ENCODE measurements at regions not wholly inside any gene's neighbourhood (a gene's known extent, or its start where the extent isn't known, plus 50 kb on each side); places are given as distances from the start of the nearest gene placed in this dataset.

- ATAC-seq (ENCODE audit: low FRiP score) (no peak), DNase-seq (no peak)
- no peak overlapping the region for H3K4me3 ChIP-seq (ENCODE audit: low read length in 2 of 2)
- H3K36me3 ChIP-seq (ENCODE audit: control insufficient read depth in 1 of 2, insufficient read depth in 2 of 2, low read length in 1 of 2) = no peaks in the 10 kb centered on the region
- H3K27me3 ChIP-seq (ENCODE audit: control insufficient read depth in 1 of 2, insufficient read depth in 2 of 2, low read length in 1 of 2) = no peaks in the 10 kb centered on the region
- peaks cover 0 to 2% of the 10 kb centered on the region in 2 donors for H3K4me1 ChIP-seq (ENCODE audit: control insufficient read depth in 1 of 2, insufficient read depth in 2 of 2, low read length in 2 of 2)
- H3K9me3 ChIP-seq (ENCODE audit: control insufficient read depth, low read length) = peaks cover 1% of the 10 kb centered on the region
- intact Hi-C loops (cut with DNase I) = no loop called here
- WGBS, 2 donors = 14 to 28% methylated on average over 1 of the region's 1 CpG
- H3K27ac ChIP-seq (ENCODE audit: low read depth in 1 of 2, low read length in 2 of 2) = no peak overlapping the region
These were observed 199.6 kb upstream of the SEMA6D start for GRCh38 chr15:47517737-47518136.

GRCh38 chr15:47523681-47524475, 193.4 kb upstream of the SEMA6D start:
- ATAC-seq (ENCODE audit: low FRiP score) (no peak), DNase-seq (no peak)
- Histone ChIP-seq H3K9me3 (ENCODE audit: control insufficient read depth, low read length) (no peaks in the 10 kb centered on the region), H3K4me1 (ENCODE audit: control insufficient read depth in 1 of 2, insufficient read depth in 2 of 2, low read length in 2 of 2) (no peaks in the 10 kb centered on the region), H3K4me3 (ENCODE audit: low read length in 2 of 2) (no peak overlapping the region), H3K36me3 (ENCODE audit: control insufficient read depth in 1 of 2, insufficient read depth in 2 of 2, low read length in 1 of 2) (no peaks in the 10 kb centered on the region), H3K27me3 (ENCODE audit: control insufficient read depth in 1 of 2, insufficient read depth in 2 of 2, low read length in 1 of 2) (no peaks in the 10 kb centered on the region), H3K27ac (ENCODE audit: low read depth in 1 of 2, low read length in 2 of 2) (no peak overlapping the region)
- intact Hi-C loops (cut with DNase I) = no loop called here
- WGBS, 2 donors = 61 to 69% methylated on average over 12 of the region's 12 CpGs

GRCh38 chr15:47529241-47529640, 188.1 kb upstream of the SEMA6D start:
- Histone ChIP-seq H3K4me1 (ENCODE audit: control insufficient read depth in 1 of 2, insufficient read depth in 2 of 2, low read length in 2 of 2) (no peaks in the 10 kb centered on the region), H3K4me3 (ENCODE audit: low read length in 2 of 2) (no peak overlapping the region), H3K27me3 (ENCODE audit: control insufficient read depth in 1 of 2, insufficient read depth in 2 of 2, low read length in 1 of 2) (no peaks in the 10 kb centered on the region), H3K36me3 (ENCODE audit: control insufficient read depth in 1 of 2, insufficient read depth in 2 of 2, low read length in 1 of 2) (no peaks in the 10 kb centered on the region), H3K9me3 (ENCODE audit: control insufficient read depth, low read length) (peaks cover 2% of the 10 kb centered on the region), H3K27ac (ENCODE audit: low read depth in 1 of 2, low read length in 2 of 2) (no peak overlapping the region)
- 95 to 97% methylated on average over 1 of the region's 1 CpG for WGBS, 2 donors
- no peak for DNase-seq
- ATAC-seq (ENCODE audit: low FRiP score) = no peak
- intact Hi-C loops (cut with DNase I) = no loop called here

- intact Hi-C loops (cut with DNase I) = no loop called here
- Histone ChIP-seq H3K4me1 (ENCODE audit: control insufficient read depth in 1 of 2, insufficient read depth in 2 of 2, low read length in 2 of 2) (no peaks in the 10 kb centered on the region), H3K27me3 (ENCODE audit: control insufficient read depth in 1 of 2, insufficient read depth in 2 of 2, low read length in 1 of 2) (no peaks in the 10 kb centered on the region), H3K27ac (ENCODE audit: low read depth in 1 of 2, low read length in 2 of 2) (no peak overlapping the region), H3K36me3 (ENCODE audit: control insufficient read depth in 1 of 2, insufficient read depth in 2 of 2, low read length in 1 of 2) (no peaks in the 10 kb centered on the region), H3K4me3 (ENCODE audit: low read length in 2 of 2) (no peak overlapping the region), H3K9me3 (ENCODE audit: control insufficient read depth, low read length) (peaks cover 2% of the 10 kb centered on the region)
- no peak for DNase-seq
- no peak for ATAC-seq (ENCODE audit: low FRiP score)
- WGBS, 2 donors = 97 to 100% methylated on average over 2 of the region's 2 CpGs
These were observed 182.6 kb upstream of the SEMA6D start for GRCh38 chr15:47534673-47535072.

- DNase-seq (no peak), ATAC-seq (ENCODE audit: low FRiP score) (no peak)
- intact Hi-C loops (cut with DNase I) = no loop called here
- Histone ChIP-seq H3K4me3 (ENCODE audit: low read length in 2 of 2) (no peak overlapping the region), H3K27ac (ENCODE audit: low read depth in 1 of 2, low read length in 2 of 2) (no peak overlapping the region), H3K36me3 (ENCODE audit: control insufficient read depth in 1 of 2, insufficient read depth in 2 of 2, low read length in 1 of 2) (no peaks in the 10 kb centered on the region), H3K27me3 (ENCODE audit: control insufficient read depth in 1 of 2, insufficient read depth in 2 of 2, low read length in 1 of 2) (no peaks in the 10 kb centered on the region), H3K9me3 (ENCODE audit: control insufficient read depth, low read length) (peaks cover 1% of the 10 kb centered on the region), H3K4me1 (ENCODE audit: control insufficient read depth in 1 of 2, insufficient read depth in 2 of 2, low read length in 2 of 2) (no peaks in the 10 kb centered on the region)
- WGBS, 2 donors = 3 to 11% methylated on average over 2 of the region's 2 CpGs
These were observed 175.7 kb upstream of the SEMA6D start for GRCh38 chr15:47541562-47541961.

GRCh38 chr15:47542312-47542989, 174.9 kb upstream of the SEMA6D start:
- no peak overlapping the region for H3K27ac ChIP-seq (ENCODE audit: low read depth in 1 of 2, low read length in 2 of 2)
- intact Hi-C loops (cut with DNase I) = no loop called here
- H3K4me3 ChIP-seq (ENCODE audit: low read length in 2 of 2) = no peak overlapping the region
- peaks cover 1% of the 10 kb centered on the region for H3K9me3 ChIP-seq (ENCODE audit: control insufficient read depth, low read length)
- DNase-seq (no peak), ATAC-seq (ENCODE audit: low FRiP score) (no peak)
- H3K4me1 ChIP-seq (ENCODE audit: control insufficient read depth in 1 of 2, insufficient read depth in 2 of 2, low read length in 2 of 2) = no peaks in the 10 kb centered on the region
- no peaks in the 10 kb centered on the region for H3K36me3 ChIP-seq (ENCODE audit: control insufficient read depth in 1 of 2, insufficient read depth in 2 of 2, low read length in 1 of 2)
- WGBS, 2 donors = 60 to 66% methylated on average over 2 of the region's 2 CpGs
- no peaks in the 10 kb centered on the region for H3K27me3 ChIP-seq (ENCODE audit: control insufficient read depth in 1 of 2, insufficient read depth in 2 of 2, low read length in 1 of 2)

GRCh38 chr15:47548231-47548630, 169.1 kb upstream of the SEMA6D start:
- DNase-seq = no peak
- no peaks in the 10 kb centered on the region for H3K27me3 ChIP-seq (ENCODE audit: control insufficient read depth in 1 of 2, insufficient read depth in 2 of 2, low read length in 1 of 2)
- no peaks in the 10 kb centered on the region for H3K36me3 ChIP-seq (ENCODE audit: control insufficient read depth in 1 of 2, insufficient read depth in 2 of 2, low read length in 1 of 2)
- no peak overlapping the region for H3K27ac ChIP-seq (ENCODE audit: low read depth in 1 of 2, low read length in 2 of 2)
- intact Hi-C loops (cut with DNase I) = no loop called here
- 13 to 14% methylated on average over 1 of the region's 1 CpG for WGBS, 2 donors
- no peaks in the 10 kb centered on the region for H3K9me3 ChIP-seq (ENCODE audit: control insufficient read depth, low read length)
- no peak overlapping the region for H3K4me3 ChIP-seq (ENCODE audit: low read length in 2 of 2)
- H3K4me1 ChIP-seq (ENCODE audit: control insufficient read depth in 1 of 2, insufficient read depth in 2 of 2, low read length in 2 of 2) = no peaks in the 10 kb centered on the region
- no peak for ATAC-seq (ENCODE audit: low FRiP score)

- H3K4me1 ChIP-seq (ENCODE audit: control insufficient read depth in 1 of 2, insufficient read depth in 2 of 2, low read length in 2 of 2) = no peaks in the 10 kb centered on the region
These were observed 168.3 kb upstream of the SEMA6D start for GRCh38 chr15:47548986-47549385.

GRCh38 chr15:47551079-47551478, 166.2 kb upstream of the SEMA6D start:
- intact Hi-C loops (cut with DNase I) = no loop called here
- Histone ChIP-seq H3K36me3 (ENCODE audit: control insufficient read depth in 1 of 2, insufficient read depth in 2 of 2, low read length in 1 of 2) (no peaks in the 10 kb centered on the region), H3K27me3 (ENCODE audit: control insufficient read depth in 1 of 2, insufficient read depth in 2 of 2, low read length in 1 of 2) (no peaks in the 10 kb centered on the region), H3K4me3 (ENCODE audit: low read length in 2 of 2) (no peak overlapping the region), H3K27ac (ENCODE audit: low read depth in 1 of 2, low read length in 2 of 2) (no peak overlapping the region), H3K4me1 (ENCODE audit: control insufficient read depth in 1 of 2, insufficient read depth in 2 of 2, low read length in 2 of 2) (no peaks in the 10 kb centered on the region), H3K9me3 (ENCODE audit: control insufficient read depth, low read length) (no peaks in the 10 kb centered on the region)
- DNase-seq (no peak), ATAC-seq (ENCODE audit: low FRiP score) (no peak)
- 95 to 100% methylated on average over 1 of the region's 1 CpG for WGBS, 2 donors

More at GRCh38 chr15:47548986-47549385, 168.3 kb upstream of the SEMA6D start:
- DNase-seq (no peak), ATAC-seq (ENCODE audit: low FRiP score) (no peak)
- Histone ChIP-seq H3K4me3 (ENCODE audit: low read length in 2 of 2) (no peak overlapping the region), H3K36me3 (ENCODE audit: control insufficient read depth in 1 of 2, insufficient read depth in 2 of 2, low read length in 1 of 2) (no peaks in the 10 kb centered on the region), H3K9me3 (ENCODE audit: control insufficient read depth, low read length) (no peaks in the 10 kb centered on the region), H3K27me3 (ENCODE audit: control insufficient read depth in 1 of 2, insufficient read depth in 2 of 2, low read length in 1 of 2) (no peaks in the 10 kb centered on the region), H3K27ac (ENCODE audit: low read depth in 1 of 2, low read length in 2 of 2) (no peak overlapping the region)
- intact Hi-C loops (cut with DNase I) = no loop called here
- WGBS, 2 donors = 78 to 88% methylated on average over 3 of the region's 3 CpGs

Measured in aorta (tissue), 5 donors.